GM23338 (cell line): ENCODE measurements at regions not wholly inside any gene's neighbourhood (a gene's known extent, or its start where the extent isn't known, plus 50 kb on each side); places are given as distances from the start of the nearest gene placed in this dataset.

Experiments used
- ATAC-seq: fragments of 200-7000 bp; cut with Tn5 transposase; 3 replicates; pipeline ENCODE4 v1.9.1; 2020
- DNase-seq: peaks from one replicate; pipeline ENCODE4 v3.0.0-alpha.2; 2015; ENCODE audit warnings: low spot score
- H2AFZ ChIP-seq: fragments of 200-600 bp; sonication (generic); 2 replicates; pipeline ENCODE4 v1.8.0; 2016; ENCODE audit warnings: antibody characterized with exemption, mild to moderate bottlenecking, moderate library complexity
- H3F3A ChIP-seq: fragments of 200-600 bp; sonication (generic); replicated peaks from 2 replicates; pipeline ENCODE4 v1.8.0; 2017; ENCODE audit warnings: antibody characterized with exemption, mixed run types, low read depth
- H3K27ac ChIP-seq: fragments of 200-600 bp; sonication (generic); 2 replicates; pipeline ENCODE4 v1.6.1; 2016; ENCODE audit warnings: low read depth
- H3K27me3 ChIP-seq: fragments of 200-600 bp; sonication (generic); 2 replicates; pipeline ENCODE4 v1.8.0; 2016; ENCODE audit warnings: mild to moderate bottlenecking, mixed run types, moderate library complexity; ENCODE audit not compliant: insufficient read depth
- H3K36me3 ChIP-seq: fragments of 200-600 bp; sonication (generic); 2 replicates; pipeline ENCODE4 v1.8.0; 2016; ENCODE audit warnings: mild to moderate bottlenecking; ENCODE audit not compliant: insufficient read depth
- H3K4me1 ChIP-seq: fragments of 200-600 bp; sonication (generic); 2 replicates; pipeline ENCODE4 v1.8.0; 2016; ENCODE audit warnings: mild to moderate bottlenecking, moderate library complexity; ENCODE audit not compliant: insufficient read depth
- H3K4me2 ChIP-seq: fragments of 200-600 bp; sonication (generic); 2 replicates; pipeline ENCODE4 v1.7.1; 2017; ENCODE audit warnings: mixed run types
- H3K4me3 ChIP-seq: fragments of 200-600 bp; sonication (generic); 2 replicates; pipeline ENCODE4 v1.6.1; 2016; ENCODE audit warnings: mixed run types
- H3K79me2 ChIP-seq: fragments of 200-600 bp; sonication (generic); replicated peaks from 2 replicates; pipeline ENCODE4 v1.8.0; 2017; ENCODE audit warnings: mild to moderate bottlenecking; ENCODE audit not compliant: insufficient read depth
- H3K9me2 ChIP-seq: fragments of 200-600 bp; sonication (generic); 2 replicates; pipeline ENCODE4 v1.8.0; 2017; ENCODE audit not compliant: insufficient read depth
- H4K20me1 ChIP-seq: fragments of 200-600 bp; sonication (generic); replicated peaks from 2 replicates; pipeline ENCODE4 v1.8.0; 2017; ENCODE audit warnings: mild to moderate bottlenecking; ENCODE audit not compliant: insufficient read depth
- H3K27ac Mint-ChIP-seq: 2 replicates; pipeline ENCODE4 v1.8.0; 2020; ENCODE audit warnings: inconsistent platforms, mild to moderate bottlenecking, moderate library complexity, mixed read lengths
- H3K27me3 Mint-ChIP-seq: 3 replicates; pipeline ENCODE4 v1.8.0; 2022; ENCODE audit warnings: low read depth, mild to moderate bottlenecking, moderate library complexity, mixed read lengths, inconsistent platforms; ENCODE audit not compliant: insufficient read depth, poor library complexity
- H3K36me3 Mint-ChIP-seq: 3 replicates; pipeline ENCODE4 v1.8.0; 2021; ENCODE audit warnings: low read depth, mild to moderate bottlenecking, inconsistent platforms, moderate library complexity, mixed read lengths
- H3K4me1 Mint-ChIP-seq: 3 replicates; pipeline ENCODE4 v1.8.0; 2020; ENCODE audit warnings: mild to moderate bottlenecking, inconsistent platforms, mixed read lengths
- H3K4me3 Mint-ChIP-seq: 3 replicates; pipeline ENCODE4 v1.8.0; 2021; ENCODE audit warnings: moderate library complexity, mild to moderate bottlenecking, inconsistent platforms, mixed read lengths
- H3K9me3 Mint-ChIP-seq: 3 replicates; pipeline ENCODE4 v1.8.0; 2020; ENCODE audit warnings: moderate library complexity, mild to moderate bottlenecking, inconsistent platforms, mixed read lengths
- ZNF114 ChIP-seq: fragments of 250-450 bp; sonication (Bioruptor Pico); IDR thresholded peaks from 2 replicates; pipeline ENCODE4 v1.5.0; 2020; ENCODE audit warnings: mild to moderate bottlenecking, moderate library complexity
- TF ChIP-seq, protein P1 (sequence below): fragments of 250-450 bp; sonication (Bioruptor Pico); IDR thresholded peaks from 2 replicates; pipeline ENCODE4 v1.5.0; 2020; ENCODE audit warnings: mild to moderate bottlenecking, moderate library complexity
- TF ChIP-seq, protein P2 (sequence below): IDR thresholded peaks from one replicate; pipeline ENCODE4 v1.6.1; 2018; ENCODE audit warnings: antibody characterized with exemption; ENCODE audit not compliant: unreplicated experiment

DNA sequence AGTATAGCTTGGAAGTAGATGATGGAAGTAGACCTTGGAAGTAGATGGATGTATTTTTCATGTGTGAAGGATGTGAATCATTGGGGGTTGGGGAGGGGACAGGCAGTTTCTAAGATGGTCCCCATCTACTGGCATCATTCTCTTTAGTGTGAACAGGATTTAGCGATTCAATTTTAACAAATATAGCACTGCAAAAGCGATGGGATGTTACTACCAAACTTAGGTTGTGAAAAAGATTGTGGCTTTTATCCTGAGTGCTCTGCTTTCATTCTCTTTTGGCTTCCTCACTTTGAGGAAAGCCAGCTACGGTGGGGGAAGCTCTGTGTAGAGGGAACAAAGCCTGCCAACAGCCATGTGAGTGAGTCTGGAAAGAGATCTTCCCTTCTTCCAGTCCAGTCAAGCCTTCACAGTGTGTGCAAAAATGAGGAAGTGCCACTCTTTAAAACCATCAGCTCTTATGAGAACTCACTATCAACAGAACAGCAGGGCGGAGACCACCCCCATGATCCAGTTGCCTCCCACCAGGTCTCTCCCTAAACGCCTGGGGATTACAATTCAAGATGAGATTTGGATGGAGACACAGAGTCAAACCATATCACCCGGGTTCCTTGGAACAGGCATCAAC lies 441.4 kb downstream of the SH3GL2 start (continued):
- TF ChIP-seq, protein P1, sequence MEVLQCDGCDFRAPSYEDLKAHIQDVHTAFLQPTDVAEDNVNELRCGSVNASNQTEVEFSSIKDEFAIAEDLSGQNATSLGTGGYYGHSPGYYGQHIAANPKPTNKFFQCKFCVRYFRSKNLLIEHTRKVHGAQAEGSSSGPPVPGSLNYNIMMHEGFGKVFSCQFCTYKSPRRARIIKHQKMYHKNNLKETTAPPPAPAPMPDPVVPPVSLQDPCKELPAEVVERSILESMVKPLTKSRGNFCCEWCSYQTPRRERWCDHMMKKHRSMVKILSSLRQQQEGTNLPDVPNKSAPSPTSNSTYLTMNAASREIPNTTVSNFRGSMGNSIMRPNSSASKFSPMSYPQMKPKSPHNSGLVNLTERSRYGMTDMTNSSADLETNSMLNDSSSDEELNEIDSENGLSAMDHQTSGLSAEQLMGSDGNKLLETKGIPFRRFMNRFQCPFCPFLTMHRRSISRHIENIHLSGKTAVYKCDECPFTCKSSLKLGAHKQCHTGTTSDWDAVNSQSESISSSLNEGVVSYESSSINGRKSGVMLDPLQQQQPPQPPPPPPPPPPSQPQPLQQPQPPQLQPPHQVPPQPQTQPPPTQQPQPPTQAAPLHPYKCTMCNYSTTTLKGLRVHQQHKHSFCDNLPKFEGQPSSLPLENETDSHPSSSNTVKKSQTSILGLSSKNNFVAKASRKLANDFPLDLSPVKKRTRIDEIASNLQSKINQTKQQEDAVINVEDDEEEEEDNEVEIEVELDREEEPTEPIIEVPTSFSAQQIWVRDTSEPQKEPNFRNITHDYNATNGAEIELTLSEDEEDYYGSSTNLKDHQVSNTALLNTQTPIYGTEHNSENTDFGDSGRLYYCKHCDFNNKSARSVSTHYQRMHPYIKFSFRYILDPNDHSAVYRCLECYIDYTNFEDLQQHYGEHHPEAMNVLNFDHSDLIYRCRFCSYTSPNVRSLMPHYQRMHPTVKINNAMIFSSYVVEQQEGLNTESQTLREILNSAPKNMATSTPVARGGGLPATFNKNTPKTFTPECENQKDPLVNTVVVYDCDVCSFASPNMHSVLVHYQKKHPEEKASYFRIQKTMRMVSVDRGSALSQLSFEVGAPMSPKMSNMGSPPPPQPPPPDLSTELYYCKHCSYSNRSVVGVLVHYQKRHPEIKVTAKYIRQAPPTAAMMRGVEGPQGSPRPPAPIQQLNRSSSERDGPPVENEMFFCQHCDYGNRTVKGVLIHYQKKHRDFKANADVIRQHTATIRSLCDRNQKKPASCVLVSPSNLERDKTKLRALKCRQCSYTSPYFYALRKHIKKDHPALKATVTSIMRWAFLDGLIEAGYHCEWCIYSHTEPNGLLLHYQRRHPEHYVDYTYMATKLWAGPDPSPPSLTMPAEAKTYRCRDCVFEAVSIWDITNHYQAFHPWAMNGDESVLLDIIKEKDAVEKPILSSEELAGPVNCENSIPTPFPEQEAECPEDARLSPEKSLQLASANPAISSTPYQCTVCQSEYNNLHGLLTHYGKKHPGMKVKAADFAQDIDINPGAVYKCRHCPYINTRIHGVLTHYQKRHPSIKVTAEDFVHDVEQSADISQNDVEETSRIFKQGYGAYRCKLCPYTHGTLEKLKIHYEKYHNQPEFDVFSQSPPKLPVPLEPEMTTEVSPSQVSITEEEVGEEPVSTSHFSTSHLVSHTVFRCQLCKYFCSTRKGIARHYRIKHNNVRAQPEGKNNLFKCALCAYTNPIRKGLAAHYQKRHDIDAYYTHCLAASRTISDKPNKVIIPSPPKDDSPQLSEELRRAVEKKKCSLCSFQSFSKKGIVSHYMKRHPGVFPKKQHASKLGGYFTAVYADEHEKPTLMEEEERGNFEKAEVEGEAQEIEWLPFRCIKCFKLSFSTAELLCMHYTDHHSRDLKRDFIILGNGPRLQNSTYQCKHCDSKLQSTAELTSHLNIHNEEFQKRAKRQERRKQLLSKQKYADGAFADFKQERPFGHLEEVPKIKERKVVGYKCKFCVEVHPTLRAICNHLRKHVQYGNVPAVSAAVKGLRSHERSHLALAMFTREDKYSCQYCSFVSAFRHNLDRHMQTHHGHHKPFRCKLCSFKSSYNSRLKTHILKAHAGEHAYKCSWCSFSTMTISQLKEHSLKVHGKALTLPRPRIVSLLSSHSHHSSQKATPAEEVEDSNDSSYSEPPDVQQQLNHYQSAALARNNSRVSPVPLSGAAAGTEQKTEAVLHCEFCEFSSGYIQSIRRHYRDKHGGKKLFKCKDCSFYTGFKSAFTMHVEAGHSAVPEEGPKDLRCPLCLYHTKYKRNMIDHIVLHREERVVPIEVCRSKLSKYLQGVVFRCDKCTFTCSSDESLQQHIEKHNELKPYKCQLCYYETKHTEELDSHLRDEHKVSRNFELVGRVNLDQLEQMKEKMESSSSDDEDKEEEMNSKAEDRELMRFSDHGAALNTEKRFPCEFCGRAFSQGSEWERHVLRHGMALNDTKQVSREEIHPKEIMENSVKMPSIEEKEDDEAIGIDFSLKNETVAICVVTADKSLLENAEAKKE (CRISPR knock-in tag): no peak
- TF ChIP-seq, protein P2, sequence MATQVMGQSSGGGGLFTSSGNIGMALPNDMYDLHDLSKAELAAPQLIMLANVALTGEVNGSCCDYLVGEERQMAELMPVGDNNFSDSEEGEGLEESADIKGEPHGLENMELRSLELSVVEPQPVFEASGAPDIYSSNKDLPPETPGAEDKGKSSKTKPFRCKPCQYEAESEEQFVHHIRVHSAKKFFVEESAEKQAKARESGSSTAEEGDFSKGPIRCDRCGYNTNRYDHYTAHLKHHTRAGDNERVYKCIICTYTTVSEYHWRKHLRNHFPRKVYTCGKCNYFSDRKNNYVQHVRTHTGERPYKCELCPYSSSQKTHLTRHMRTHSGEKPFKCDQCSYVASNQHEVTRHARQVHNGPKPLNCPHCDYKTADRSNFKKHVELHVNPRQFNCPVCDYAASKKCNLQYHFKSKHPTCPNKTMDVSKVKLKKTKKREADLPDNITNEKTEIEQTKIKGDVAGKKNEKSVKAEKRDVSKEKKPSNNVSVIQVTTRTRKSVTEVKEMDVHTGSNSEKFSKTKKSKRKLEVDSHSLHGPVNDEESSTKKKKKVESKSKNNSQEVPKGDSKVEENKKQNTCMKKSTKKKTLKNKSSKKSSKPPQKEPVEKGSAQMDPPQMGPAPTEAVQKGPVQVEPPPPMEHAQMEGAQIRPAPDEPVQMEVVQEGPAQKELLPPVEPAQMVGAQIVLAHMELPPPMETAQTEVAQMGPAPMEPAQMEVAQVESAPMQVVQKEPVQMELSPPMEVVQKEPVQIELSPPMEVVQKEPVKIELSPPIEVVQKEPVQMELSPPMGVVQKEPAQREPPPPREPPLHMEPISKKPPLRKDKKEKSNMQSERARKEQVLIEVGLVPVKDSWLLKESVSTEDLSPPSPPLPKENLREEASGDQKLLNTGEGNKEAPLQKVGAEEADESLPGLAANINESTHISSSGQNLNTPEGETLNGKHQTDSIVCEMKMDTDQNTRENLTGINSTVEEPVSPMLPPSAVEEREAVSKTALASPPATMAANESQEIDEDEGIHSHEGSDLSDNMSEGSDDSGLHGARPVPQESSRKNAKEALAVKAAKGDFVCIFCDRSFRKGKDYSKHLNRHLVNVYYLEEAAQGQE: no peak

DNA sequence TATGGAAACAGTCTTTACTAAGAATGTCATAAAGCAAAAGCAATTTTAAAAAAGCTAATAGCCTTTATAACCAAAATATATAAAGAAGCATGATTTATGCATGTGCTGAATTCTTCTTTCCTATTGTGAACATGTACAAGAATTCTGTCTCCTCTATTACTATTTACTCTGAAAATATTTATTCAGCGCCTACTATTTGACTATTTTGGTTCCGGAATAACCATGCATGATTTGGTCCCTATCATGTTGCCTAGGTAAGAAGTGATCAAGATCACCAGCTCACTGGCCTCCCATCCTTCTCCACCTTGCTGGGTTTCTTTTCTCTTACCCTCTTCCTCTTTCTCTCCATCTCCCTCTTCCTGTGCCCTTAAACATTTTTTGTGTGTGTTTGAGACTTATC lies 443.8 kb downstream of the SH3GL2 start:
- H3K9me3 Mint-ChIP-seq: peaks cover 12% of the 10 kb centered on the region
- peaks cover 4% of the 10 kb centered on the region; the same call in 2 of the 3 replicates for H3K4me1 Mint-ChIP-seq
- no peaks in the 10 kb centered on the region for H3K36me3 Mint-ChIP-seq
- ATAC-seq: no peak
- Histone ChIP-seq H3K27ac (no peak overlapping the region), H2AFZ (no peak overlapping the region), H3K36me3 (no peaks in the 10 kb centered on the region), H3K27me3 (no peaks in the 10 kb centered on the region), H3K9me2 (0 out of 2 replicates have a peak, but pooled peaks cover 4% of the 10 kb centered on the region), H3F3A (no peaks in the 10 kb centered on the region), H3K4me3 (no peak overlapping the region), H3K4me1 (no peaks in the 10 kb centered on the region), H3K4me2 (no peak overlapping the region), H3K79me2 (no peaks in the 10 kb centered on the region), H4K20me1 (no peaks in the 10 kb centered on the region)
- no peak for DNase-seq
- H3K27ac Mint-ChIP-seq: no peak overlapping the region
- TF ChIP-seq ZNF114 (CRISPR knock-in tag): no peak
- H3K27me3 Mint-ChIP-seq: no peaks in the 10 kb centered on the region
- H3K4me3 Mint-ChIP-seq: no peak overlapping the region
